Esophagus squamous epithelium (tissue), 4 donors: ENCODE measurements at regions not wholly inside any gene's neighbourhood (a gene's known extent, or its start where the extent isn't known, plus 50 kb on each side); places are given as distances from the start of the nearest gene placed in this dataset.

Source experiments
- POLR2A ChIP-seq, 4 donors: fragments of 450-650 bp; IDR thresholded peaks; one replicate each; pipeline ENCODE4 v1.6.1; 2017; ENCODE audit warnings: antibody characterized with exemption in 4 of 4, mild to moderate bottlenecking in 4 of 4, moderate library complexity in 3 of 4
- TF ChIP-seq, protein P1 (sequence below), 6 experiments: fragments of 450-650 bp in 4 of 6; fragments of 200-600 bp in 2 of 6; sonication (generic) in 2 of 6; IDR thresholded peaks; one replicate each; pipeline ENCODE4 v1.5.1; 2016 to 2019; ENCODE audit warnings: antibody characterized with exemption in 6 of 6, mild to moderate bottlenecking in 4 of 6, moderate library complexity in 4 of 6

DNA sequence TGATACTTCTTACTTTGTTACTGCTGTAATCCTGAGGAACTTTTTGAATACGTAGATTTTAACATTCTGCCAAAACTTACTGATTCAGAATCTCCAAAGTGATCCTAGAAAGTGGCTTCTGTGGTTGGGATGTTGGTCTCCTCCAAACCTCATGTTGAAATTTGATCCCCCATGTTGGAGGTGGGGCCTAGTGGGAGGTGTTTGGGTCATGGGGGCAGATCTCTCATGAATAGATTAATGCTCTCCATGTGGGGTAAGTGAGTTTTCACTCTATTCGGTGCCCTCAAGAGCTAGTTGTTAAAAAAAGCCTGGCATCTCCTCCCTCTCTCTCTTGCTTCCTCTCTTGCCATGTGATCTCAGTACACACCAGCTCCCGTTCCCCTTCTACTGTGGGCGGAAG, 329.9 kb downstream of the HRH4 start:
- TF ChIP-seq, protein P1, sequence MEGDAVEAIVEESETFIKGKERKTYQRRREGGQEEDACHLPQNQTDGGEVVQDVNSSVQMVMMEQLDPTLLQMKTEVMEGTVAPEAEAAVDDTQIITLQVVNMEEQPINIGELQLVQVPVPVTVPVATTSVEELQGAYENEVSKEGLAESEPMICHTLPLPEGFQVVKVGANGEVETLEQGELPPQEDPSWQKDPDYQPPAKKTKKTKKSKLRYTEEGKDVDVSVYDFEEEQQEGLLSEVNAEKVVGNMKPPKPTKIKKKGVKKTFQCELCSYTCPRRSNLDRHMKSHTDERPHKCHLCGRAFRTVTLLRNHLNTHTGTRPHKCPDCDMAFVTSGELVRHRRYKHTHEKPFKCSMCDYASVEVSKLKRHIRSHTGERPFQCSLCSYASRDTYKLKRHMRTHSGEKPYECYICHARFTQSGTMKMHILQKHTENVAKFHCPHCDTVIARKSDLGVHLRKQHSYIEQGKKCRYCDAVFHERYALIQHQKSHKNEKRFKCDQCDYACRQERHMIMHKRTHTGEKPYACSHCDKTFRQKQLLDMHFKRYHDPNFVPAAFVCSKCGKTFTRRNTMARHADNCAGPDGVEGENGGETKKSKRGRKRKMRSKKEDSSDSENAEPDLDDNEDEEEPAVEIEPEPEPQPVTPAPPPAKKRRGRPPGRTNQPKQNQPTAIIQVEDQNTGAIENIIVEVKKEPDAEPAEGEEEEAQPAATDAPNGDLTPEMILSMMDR (IDR thresholded peaks at IDR 0.05): no peak
- TF ChIP-seq POLR2A (IDR thresholded peaks at IDR 0.05): no peak
